GM18909 (cell line): ENCODE measurements at regions not wholly inside any gene's neighbourhood (a gene's known extent, or its start where the extent isn't known, plus 50 kb on each side); places are given as distances from the start of the nearest gene placed in this dataset.
"Not testable (repeated sequence)": the region's sequence is repeated elsewhere in the genome, so short reads cannot be mapped to it uniquely, and the experiment has no call there.

Experiments used
- ATAC-seq: cut with Tn5 transposase; IDR thresholded peaks from one replicate; pipeline ENCODE4 v1.9.1; 2021; ENCODE audit warnings: mild to moderate bottlenecking; ENCODE audit not compliant: unreplicated experiment, poor library complexity

- ATAC-seq, result not testable (repeated sequence)
Measured at GRCh38 chr9:93748827-93749226, 172.4 kb downstream of the PHF2 start.

- no peak for ATAC-seq
Measured at GRCh38 chr9:93731963-93732362, 155.6 kb downstream of the PHF2 start.

- no peak for ATAC-seq
Measured at GRCh38 chr9:93730648-93731047, 154.3 kb downstream of the PHF2 start.

GRCh38 chr9:93730217-93730616 is 153.8 kb downstream of the PHF2 start:
- ATAC-seq, result no peak
